SK-N-MC (cell line): ENCODE measurements at regions not wholly inside any gene's neighbourhood (a gene's known extent, or its start where the extent isn't known, plus 50 kb on each side); places are given as distances from the start of the nearest gene placed in this dataset.

ENCODE experiments used
- EZH2 ChIP-seq: fragments of 200-600 bp; sonication (generic); IDR thresholded peaks from one replicate; pipeline ENCODE4 v1.6.1; 2017; ENCODE audit warnings: antibody characterized with exemption
- FOXP2 ChIP-seq: optimal IDR thresholded peaks from 2 replicates; pipeline ENCODE3; 2011; ENCODE audit warnings: mild to moderate bottlenecking, moderate library complexity; ENCODE audit not compliant: insufficient read depth; ENCODE audit errors: extremely low read length, control extremely low read depth
- POLR2AphosphoS5 ChIP-seq: IDR thresholded peaks from 2 replicates; pipeline ENCODE4 v1.6.1; 2012; ENCODE audit warnings: mild to moderate bottlenecking, low read depth, low read length, borderline replicate concordance

- TF ChIP-seq POLR2AphosphoS5 (no peak), EZH2 (no peak), FOXP2 (no peak)
These were observed 50.5 kb upstream of the CREB1 start for GRCh38 chr2:207479198-207479785.
